Stimulated activated CD8-positive, alpha-beta memory T cell treated with anti-CD3 and anti-CD28 coated beads, Interleukin-4, amount 100 ng/mL, for 48 hours (primary cell): ENCODE measurements at regions not wholly inside any gene's neighbourhood (a gene's known extent, or its start where the extent isn't known, plus 50 kb on each side); places are given as distances from the start of the nearest gene placed in this dataset.

Source experiments
- DNase-seq: peaks from one replicate; pipeline ENCODE4 v3.0.0-alpha.2; 2020

GRCh38 chr2:164078421-164078820, 342.6 kb upstream of the FIGN start:
- DNase-seq = no peak

- no peak for DNase-seq
Measured at GRCh38 chr2:164073101-164074074, 337.6 kb upstream of the FIGN start.

DNA sequence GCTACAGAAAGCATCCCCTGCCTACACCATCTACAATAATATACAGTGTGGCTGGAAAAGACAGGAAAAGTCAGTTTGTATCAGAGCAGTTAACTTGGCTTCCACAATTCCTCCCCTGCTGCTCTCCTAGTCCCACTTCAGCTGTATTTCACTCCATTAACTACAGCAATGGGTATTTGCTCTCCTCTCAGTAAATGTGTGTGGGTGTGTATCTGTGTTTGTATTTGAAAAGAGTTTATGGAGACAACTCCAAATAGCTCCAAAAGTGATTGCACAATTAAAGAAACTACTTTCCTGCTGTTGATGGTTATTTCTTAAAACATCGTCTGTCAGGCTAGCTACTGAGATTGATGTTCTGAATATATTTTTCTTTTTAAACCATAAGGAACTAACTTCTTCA, 333.7 kb upstream of the FIGN start:
- no peak for DNase-seq

GRCh38 chr2:164068063-164068462, 332.3 kb upstream of the FIGN start:
- DNase-seq = no peak

DNA sequence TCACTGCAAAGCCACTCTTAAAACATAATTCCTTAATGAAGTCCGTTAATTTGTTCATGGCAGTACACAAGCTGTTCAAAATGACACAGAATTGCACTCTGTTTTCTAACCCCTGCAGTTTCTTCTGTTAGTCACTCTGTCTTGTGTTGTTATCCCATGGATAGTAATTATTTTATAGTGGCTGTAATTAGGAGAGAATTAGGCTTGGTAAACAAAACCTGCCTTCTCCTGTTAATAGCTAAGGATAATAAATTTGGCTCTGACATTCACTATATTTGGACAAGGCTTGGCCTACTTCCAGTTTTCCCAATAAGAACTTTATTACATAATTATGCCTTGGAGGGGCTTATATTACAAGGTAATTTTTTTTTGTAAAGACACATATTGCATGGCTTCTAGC, 330.3 kb upstream of the FIGN start:
- DNase-seq = no peak

DNA sequence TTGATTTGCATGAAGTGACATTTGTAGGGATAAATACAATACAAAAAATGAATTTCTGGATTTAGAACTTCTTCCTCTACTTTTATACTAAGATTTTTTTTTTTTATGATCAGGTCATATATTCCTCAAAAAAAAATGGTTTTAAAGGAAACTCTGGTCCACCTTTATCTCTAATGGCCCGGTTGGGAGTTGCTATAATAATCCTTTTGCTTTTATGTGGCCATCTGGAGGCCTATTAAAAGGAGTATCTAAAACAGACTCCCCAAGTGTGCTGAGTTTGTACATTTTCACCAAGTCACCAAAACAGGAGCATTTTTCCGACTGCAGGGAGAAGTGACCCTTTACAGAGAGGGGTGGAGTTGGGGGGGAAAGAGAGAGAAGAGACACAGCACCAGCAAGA, 329.2 kb upstream of the FIGN start:
- no peak for DNase-seq

- DNase-seq = peak; percentile 25
Measured at GRCh38 chr2:164061129-164061746, 325.4 kb upstream of the FIGN start.

- DNase-seq = no peak
Measured at GRCh38 chr2:164060031-164060430, 324.2 kb upstream of the FIGN start.

GRCh38 chr2:164055623-164056022, 319.8 kb upstream of the FIGN start:
- no peak for DNase-seq

DNA sequence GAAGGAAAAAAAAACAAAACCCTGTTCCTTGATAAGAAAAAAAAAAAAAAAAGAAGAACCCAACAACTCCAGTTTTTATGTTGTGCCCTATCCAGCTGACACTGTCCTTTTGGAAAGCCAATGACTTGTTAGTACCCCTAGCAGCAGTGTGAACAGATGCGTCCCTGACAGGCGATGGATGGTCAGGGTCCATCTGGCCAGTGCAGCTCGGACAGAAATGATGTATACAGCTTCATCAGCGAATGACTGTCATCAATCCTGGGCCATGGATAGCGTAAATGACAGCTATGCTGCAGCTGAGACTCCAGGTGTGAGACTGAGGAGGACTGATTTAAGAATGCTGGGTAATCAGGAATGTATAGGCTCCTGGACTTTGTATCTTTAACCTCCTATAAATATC, 318.8 kb upstream of the FIGN start:
- DNase-seq = no peak

DNA sequence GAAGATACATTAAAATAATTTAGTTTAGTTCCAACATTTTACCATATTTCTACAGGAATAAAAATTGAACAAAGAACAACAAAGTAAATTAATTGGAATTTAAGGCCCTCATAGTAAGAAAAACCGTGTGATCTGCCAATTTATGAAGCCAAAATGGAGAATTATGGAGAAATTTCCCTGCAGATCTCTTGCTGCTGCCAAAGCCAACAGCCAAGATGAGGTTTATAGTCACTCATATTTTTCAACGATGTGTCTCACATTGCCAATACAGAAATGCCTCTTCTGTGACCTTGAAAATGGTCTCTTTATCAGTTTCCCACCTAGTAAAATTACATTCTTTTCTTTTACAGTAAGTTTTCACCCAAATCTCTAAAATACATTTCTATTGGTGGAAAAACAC, 317.2 kb upstream of the FIGN start:
- DNase-seq = no peak

GRCh38 chr2:164052006-164052405, 316.2 kb upstream of the FIGN start:
- DNase-seq = no peak

DNA sequence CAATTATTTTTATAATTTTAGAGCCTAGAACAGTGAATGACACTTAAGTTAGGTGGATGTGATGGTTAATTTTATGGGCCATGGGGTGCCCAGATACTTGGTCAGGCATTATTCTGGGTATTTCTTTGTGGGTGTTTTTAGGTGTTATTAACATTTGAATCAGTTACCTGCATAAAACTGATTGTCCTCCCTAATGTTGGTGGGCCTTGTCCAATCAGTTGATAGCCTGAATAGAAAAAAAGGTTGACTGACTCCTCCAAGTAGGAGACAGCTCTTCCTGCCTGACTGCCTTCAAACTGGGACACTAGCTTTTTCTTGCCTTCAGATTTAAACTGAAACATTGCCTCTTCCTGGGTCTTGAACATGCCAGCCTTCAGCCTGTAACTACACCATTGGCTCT, 312.9 kb upstream of the FIGN start:
- DNase-seq = no peak

- no peak for DNase-seq
Measured at GRCh38 chr2:164046040-164046439, 310.2 kb upstream of the FIGN start.

- DNase-seq = no peak
Measured at GRCh38 chr2:164044622-164045021, 308.8 kb upstream of the FIGN start.

- DNase-seq = no peak
Measured at GRCh38 chr2:164039270-164039669, 303.5 kb upstream of the FIGN start.

GRCh38 chr2:164032995-164033394, 297.2 kb upstream of the FIGN start:
- no peak for DNase-seq

DNA sequence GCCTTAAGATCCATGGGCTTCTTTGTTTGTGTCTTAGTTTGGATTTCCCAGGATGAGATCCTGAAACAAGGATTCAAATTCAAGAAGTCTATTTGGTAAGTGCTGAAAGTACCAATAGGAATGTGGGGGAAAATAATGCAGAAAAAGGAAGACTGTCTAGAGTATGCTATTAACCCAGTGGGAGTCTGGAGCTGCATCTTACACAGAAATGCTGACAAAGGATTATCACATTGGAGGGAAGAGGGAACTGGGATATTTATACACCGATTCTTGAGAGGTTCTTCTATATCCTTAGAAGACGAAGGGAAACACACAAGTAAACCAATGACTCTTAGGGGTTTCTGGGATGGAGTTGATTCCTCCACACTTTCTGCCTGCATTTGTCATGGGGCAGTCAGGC, 294.8 kb upstream of the FIGN start:
- no peak for DNase-seq

DNA sequence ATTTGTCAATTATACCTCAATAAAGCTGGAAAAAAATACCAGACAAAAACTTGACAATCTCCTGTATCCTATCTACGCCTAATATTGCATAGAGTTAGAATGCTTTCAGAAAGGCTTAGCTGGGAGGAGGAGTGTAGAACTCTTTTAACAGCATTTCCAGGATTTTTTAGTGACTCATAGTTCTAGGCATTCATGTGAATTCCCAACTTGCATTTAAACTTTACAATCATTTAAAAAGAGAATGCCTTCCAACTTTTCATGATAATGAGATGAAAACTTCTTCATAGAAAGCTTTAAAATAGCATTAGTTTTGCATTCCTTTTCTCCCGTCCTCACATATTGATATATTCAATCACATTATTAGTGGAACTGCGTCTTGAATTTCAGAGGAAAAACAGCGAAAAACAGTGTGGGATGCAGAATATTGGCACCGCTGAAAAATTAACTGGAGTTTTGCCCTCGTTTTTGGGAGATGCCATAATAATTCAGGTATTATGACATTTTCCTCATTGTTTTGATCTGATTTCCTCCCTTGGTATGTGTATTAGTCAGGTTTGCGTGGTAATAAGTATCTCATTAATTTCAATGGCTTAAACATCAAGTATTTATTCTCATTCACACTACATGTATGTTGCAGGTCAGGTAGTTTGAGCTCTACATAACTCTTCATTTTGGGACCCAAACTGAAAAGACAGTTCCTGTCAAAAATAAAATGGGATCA, 293.2 kb upstream of the FIGN start:
- DNase-seq = no peak

DNA sequence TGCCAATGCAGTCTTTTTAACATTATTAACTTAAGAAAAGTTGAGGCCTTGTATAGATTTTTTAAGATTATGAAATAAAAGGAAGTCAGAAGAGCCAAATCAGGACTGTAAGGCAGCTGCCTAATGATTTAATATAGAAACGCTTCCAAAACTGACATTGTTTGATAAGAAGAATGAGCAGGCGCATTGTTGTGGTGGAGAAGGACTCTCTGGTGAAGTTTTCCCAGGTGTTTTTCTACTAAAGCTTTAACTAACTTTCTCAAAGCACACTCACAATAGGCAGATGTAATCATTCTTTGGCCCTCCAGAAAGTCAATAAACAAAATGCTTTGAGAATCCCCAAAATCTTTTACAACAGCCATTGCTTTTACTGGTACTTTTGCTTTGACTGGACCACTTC, 288.6 kb upstream of the FIGN start:
- DNase-seq = no peak

GRCh38 chr2:164023896-164024295, 288.1 kb upstream of the FIGN start:
- no peak for DNase-seq

- DNase-seq = no peak
Measured at GRCh38 chr2:164015328-164016123, 279.7 kb upstream of the FIGN start.

DNA sequence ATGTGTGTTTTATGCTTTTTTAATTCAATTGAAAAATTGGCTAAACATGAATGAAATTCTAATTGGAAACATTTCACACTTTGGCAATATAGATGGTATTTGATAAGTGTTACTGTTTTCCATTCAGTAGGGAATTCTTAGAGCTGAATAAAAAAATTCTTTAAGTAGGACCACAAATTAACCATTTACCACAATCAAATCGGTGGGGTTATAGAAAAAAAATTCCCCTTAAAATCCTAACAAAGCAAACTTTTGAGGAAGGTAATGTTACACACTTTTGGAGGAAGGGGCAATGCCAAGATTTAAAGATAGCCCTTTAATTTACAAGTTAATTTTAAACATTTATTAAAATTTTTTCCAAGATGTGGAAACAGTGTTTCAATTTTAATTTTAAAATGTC, 279.0 kb upstream of the FIGN start:
- DNase-seq = no peak
